CD14-positive monocyte (primary cell): ENCODE measurements at regions not wholly inside any gene's neighbourhood (a gene's known extent, or its start where the extent isn't known, plus 50 kb on each side); places are given as distances from the start of the nearest gene placed in this dataset.

Source experiments
- DNase-seq, 3 donors: peaks; one replicate each; pipeline ENCODE4 v3.0.0-alpha.2; 2011 to 2022
- H2AFZ ChIP-seq: 2 replicates; pipeline ENCODE4 v1.6.0; 2012; ENCODE audit warnings: mild to moderate bottlenecking, low read depth, low read length, inconsistent platforms; ENCODE audit not compliant: insufficient read depth, poor library complexity, severe bottlenecking
- H3K27ac ChIP-seq, 2 donors: 1 replicate in 1 of 2; 2 replicates in 1 of 2; pipeline ENCODE4 v1.5.1; 2012 to 2013; ENCODE audit warnings: low read length in 2 of 2, control low read depth in 1 of 2, inconsistent platforms in 1 of 2, low read depth in 1 of 2, mild to moderate bottlenecking in 1 of 2
- H3K27me3 ChIP-seq, 2 donors: one replicate each; pipeline versions ENCODE4 v1.6.0 to v1.6.1; 2011 to 2013; ENCODE audit warnings: low read length in 2 of 2; ENCODE audit not compliant: control insufficient read depth in 2 of 2, insufficient read depth in 2 of 2
- H3K36me3 ChIP-seq, 2 donors: replicated peaks in 1 of 2; 1 replicate in 1 of 2; 2 replicates in 1 of 2; pipeline versions ENCODE4 v1.5.1 to v1.6.1; 2012 to 2013; ENCODE audit warnings: low read length in 2 of 2, control low read depth in 1 of 2, inconsistent platforms in 1 of 2, mild to moderate bottlenecking in 1 of 2; ENCODE audit not compliant: insufficient read depth in 2 of 2, control insufficient read depth in 1 of 2
- H3K4me1 ChIP-seq, 2 donors: 1 replicate in 1 of 2; 2 replicates in 1 of 2; pipeline versions ENCODE4 v1.5.1 to v1.6.1; 2012 to 2013; ENCODE audit warnings: low read length in 2 of 2, control low read depth in 1 of 2, inconsistent platforms in 1 of 2, mild to moderate bottlenecking in 1 of 2, moderate library complexity in 1 of 2; ENCODE audit not compliant: insufficient read depth in 2 of 2, control insufficient read depth in 1 of 2
- H3K4me2 ChIP-seq: replicated peaks from 2 replicates; pipeline ENCODE3; 2012; ENCODE audit warnings: low read length, moderate library complexity, mild to moderate bottlenecking; ENCODE audit not compliant: poor library complexity, severe bottlenecking; ENCODE audit errors: extremely low read depth
- H3K4me3 ChIP-seq, 3 experiments: fragments of 200-600 bp in 1 of 3; sonication (generic) in 1 of 3; replicated peaks in 1 of 3; 1 replicate in 2 of 3; 2 replicates in 1 of 3; pipeline ENCODE4 v1.5.1; 2011 to 2013; ENCODE audit warnings: low read length in 3 of 3, mild to moderate bottlenecking in 3 of 3, control low read depth in 2 of 3, low read depth in 2 of 3, inconsistent platforms in 1 of 3, moderate library complexity in 1 of 3
- H3K79me2 ChIP-seq: 2 replicates; pipeline ENCODE4 v1.6.0; 2012; ENCODE audit warnings: mild to moderate bottlenecking, control low read depth, inconsistent platforms, low read length, moderate library complexity; ENCODE audit not compliant: insufficient read depth
- H3K9ac ChIP-seq: 2 replicates; pipeline ENCODE4 v1.6.0; 2017; ENCODE audit warnings: low read length, mild to moderate bottlenecking; ENCODE audit not compliant: insufficient read depth, poor library complexity, severe bottlenecking
- H3K9me3 ChIP-seq, 2 donors: replicated peaks in 1 of 2; 1 replicate in 1 of 2; 2 replicates in 1 of 2; pipeline versions ENCODE4 v1.5.1 to v1.6.1; 2012 to 2013; ENCODE audit warnings: low read length in 2 of 2, control low read depth in 1 of 2; ENCODE audit not compliant: control insufficient read depth in 1 of 2, insufficient read depth in 1 of 2
- H4K20me1 ChIP-seq: 2 replicates; pipeline ENCODE4 v1.6.0; 2012; ENCODE audit warnings: mild to moderate bottlenecking, low read length, control low read depth, moderate library complexity; ENCODE audit not compliant: insufficient read depth
- H3K27ac Mint-ChIP-seq, 7 donors: one replicate each; pipeline ENCODE4 v1.8.0; 2020; ENCODE audit warnings: mild to moderate bottlenecking in 7 of 7, mixed read lengths in 7 of 7, moderate library complexity in 6 of 7, inconsistent platforms in 2 of 7
- H3K27me3 Mint-ChIP-seq, 3 donors: one replicate each; pipeline ENCODE4 v1.8.0; 2021 to 2022; ENCODE audit warnings: low read depth in 3 of 3, mild to moderate bottlenecking in 3 of 3, mixed read lengths in 3 of 3, moderate library complexity in 3 of 3, inconsistent platforms in 1 of 3
- H3K36me3 Mint-ChIP-seq, 2 donors: one replicate each; pipeline ENCODE4 v1.8.0; 2020; ENCODE audit warnings: mixed read lengths in 2 of 2, inconsistent platforms in 1 of 2, mild to moderate bottlenecking in 1 of 2
- H3K4me1 Mint-ChIP-seq: one replicate; pipeline ENCODE4 v1.8.0; 2020; ENCODE audit warnings: mild to moderate bottlenecking, mixed read lengths
- H3K4me3 Mint-ChIP-seq, 2 donors: one replicate each; pipeline ENCODE4 v1.8.0; 2020; ENCODE audit warnings: mild to moderate bottlenecking in 2 of 2, mixed read lengths in 2 of 2, moderate library complexity in 1 of 2
- H3K9me3 Mint-ChIP-seq, 7 donors: one replicate each; pipeline ENCODE4 v1.8.0; 2020 to 2022; ENCODE audit warnings: mixed read lengths in 7 of 7, mild to moderate bottlenecking in 6 of 7, moderate library complexity in 6 of 7, inconsistent platforms in 2 of 7
- WGBS: methylation state at CpG from one replicate; pipeline ENCODE4 v1.1.5; 2013; ENCODE audit warnings: missing lambda C conversion rate; ENCODE audit not compliant: insufficient coverage; 5-methylcytosine and 5-hydroxymethylcytosine counted together
- intact Hi-C, 2 donors: fragments of 100-400 bp; cut with micrococcal nuclease; formaldehyde crosslinking; loops; one replicate each; pipeline versions ENCODE4 v1.15.0 to v1.15.1; 2023
- TF ChIP-seq, protein P1 (sequence below): fragments of 200-600 bp; IDR thresholded peaks from one replicate; pipeline ENCODE4 v1.8.0; 2022; ENCODE audit warnings: antibody characterized with exemption, mild to moderate bottlenecking

DNA sequence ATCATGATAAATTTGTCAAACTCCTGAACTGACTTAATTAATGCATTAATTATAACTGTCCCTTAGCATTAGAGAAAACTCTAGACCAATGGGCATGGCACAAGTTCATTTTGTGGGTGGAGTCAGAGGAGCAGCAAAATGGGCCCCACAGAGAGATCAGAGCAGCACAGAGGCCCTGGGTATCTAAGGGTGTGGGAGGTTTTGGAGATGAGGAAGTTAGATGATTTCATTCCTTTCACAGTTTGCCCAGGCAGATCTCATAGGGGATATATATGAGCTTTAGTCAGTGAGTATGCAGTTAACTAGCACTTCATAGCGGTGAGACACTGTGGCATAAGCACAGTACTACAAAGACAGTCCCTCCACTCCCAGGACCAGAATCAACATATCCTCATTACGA lies 117.3 kb downstream of the MAB21L3 start:
- Histone ChIP-seq H3K4me2 (no peak overlapping the region), H3K36me3 (no peaks in the 10 kb centered on the region), H3K79me2 (no peaks in the 10 kb centered on the region), H3K9ac (no peak overlapping the region), H3K9me3 (no peaks in the 10 kb centered on the region), H3K27ac (no peak overlapping the region), H3K4me1 (no peaks in the 10 kb centered on the region), H2AFZ (no peak overlapping the region), H3K27me3 (no peaks in the 10 kb centered on the region), H3K4me3 (no peak overlapping the region), H4K20me1 (no peaks in the 10 kb centered on the region)
- TF ChIP-seq, protein P1, sequence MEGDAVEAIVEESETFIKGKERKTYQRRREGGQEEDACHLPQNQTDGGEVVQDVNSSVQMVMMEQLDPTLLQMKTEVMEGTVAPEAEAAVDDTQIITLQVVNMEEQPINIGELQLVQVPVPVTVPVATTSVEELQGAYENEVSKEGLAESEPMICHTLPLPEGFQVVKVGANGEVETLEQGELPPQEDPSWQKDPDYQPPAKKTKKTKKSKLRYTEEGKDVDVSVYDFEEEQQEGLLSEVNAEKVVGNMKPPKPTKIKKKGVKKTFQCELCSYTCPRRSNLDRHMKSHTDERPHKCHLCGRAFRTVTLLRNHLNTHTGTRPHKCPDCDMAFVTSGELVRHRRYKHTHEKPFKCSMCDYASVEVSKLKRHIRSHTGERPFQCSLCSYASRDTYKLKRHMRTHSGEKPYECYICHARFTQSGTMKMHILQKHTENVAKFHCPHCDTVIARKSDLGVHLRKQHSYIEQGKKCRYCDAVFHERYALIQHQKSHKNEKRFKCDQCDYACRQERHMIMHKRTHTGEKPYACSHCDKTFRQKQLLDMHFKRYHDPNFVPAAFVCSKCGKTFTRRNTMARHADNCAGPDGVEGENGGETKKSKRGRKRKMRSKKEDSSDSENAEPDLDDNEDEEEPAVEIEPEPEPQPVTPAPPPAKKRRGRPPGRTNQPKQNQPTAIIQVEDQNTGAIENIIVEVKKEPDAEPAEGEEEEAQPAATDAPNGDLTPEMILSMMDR: no peak
- Mint-ChIP-seq H3K27ac (no peak overlapping the region), H3K9me3 (no peaks in the 10 kb centered on the region), H3K27me3 (peaks cover 1 to 4% (median 2%) of the 10 kb centered on the region in 3 donors), H3K4me3 (no peak overlapping the region), H3K4me1 (no peaks in the 10 kb centered on the region), H3K36me3 (no peaks in the 10 kb centered on the region)
- DNase-seq: no peak
- WGBS: 83% methylated on average over 1 of the region's 2 CpGs
- intact Hi-C loops: no loop called here

DNA sequence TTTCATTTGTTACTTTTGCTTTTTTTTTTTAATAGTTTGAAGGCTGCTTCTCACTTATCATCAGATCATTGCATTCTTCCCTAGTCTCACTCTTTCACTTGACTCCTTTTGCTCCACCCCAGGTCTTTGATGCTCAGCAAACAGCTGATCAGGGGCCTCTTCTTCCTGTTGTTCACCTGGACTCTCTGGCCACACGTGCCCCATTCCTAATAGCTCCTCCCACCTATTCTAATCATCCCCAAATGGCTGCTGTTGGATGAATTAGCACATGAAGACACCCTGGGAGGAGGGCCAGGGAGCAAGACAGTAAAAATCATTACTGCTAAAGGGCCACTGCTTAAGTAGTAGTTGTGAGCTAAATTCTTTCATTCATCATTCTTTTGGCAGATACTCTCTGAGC lies 119.5 kb downstream of the MAB21L3 start:
- no peak overlapping the region for H3K27ac ChIP-seq
- H3K9ac ChIP-seq: no peak overlapping the region
- no peaks in the 10 kb centered on the region for H3K27me3 ChIP-seq
- intact Hi-C loops: no loop called here
- Mint-ChIP-seq H3K4me1 (no peaks in the 10 kb centered on the region), H3K36me3 (no peaks in the 10 kb centered on the region), H3K27me3 (peaks cover 1 to 5% (median 3%) of the 10 kb centered on the region in 3 donors), H3K4me3 (no peak overlapping the region), H3K9me3 (peaks cover 0 to under 1% (median 0%) of the 10 kb centered on the region in 7 donors), H3K27ac (peak overlapping the region in 2 of 7 donors; percentile 3 to 13)
- no peaks in the 10 kb centered on the region for H4K20me1 ChIP-seq
- no peaks in the 10 kb centered on the region for H3K9me3 ChIP-seq
- no peak for DNase-seq
- H3K79me2 ChIP-seq: no peaks in the 10 kb centered on the region
- H3K4me3 ChIP-seq: no peak overlapping the region
- H3K4me1 ChIP-seq: no peaks in the 10 kb centered on the region
- TF ChIP-seq, protein P1: no peak
- no peaks in the 10 kb centered on the region for H3K36me3 ChIP-seq
- H3K4me2 ChIP-seq: no peak overlapping the region
- H2AFZ ChIP-seq: no peak overlapping the region
- WGBS: no CpG with 5 or more reads among the region's 1 CpG
